SK-N-DZ (cell line): ENCODE measurements at regions not wholly inside any gene's neighbourhood (a gene's known extent, or its start where the extent isn't known, plus 50 kb on each side); places are given as distances from the start of the nearest gene placed in this dataset.
"Not testable (repeated sequence)": the region's sequence is repeated elsewhere in the genome, so short reads cannot be mapped to it uniquely, and the experiment has no call there.

ENCODE experiments used
- DNase-seq: peaks from one replicate; pipeline ENCODE4 v3.0.0-alpha.2; 2015; ENCODE audit warnings: low spot score

- DNase-seq: no peak
Observed at GRCh38 chr7:91674470-91674869, 206.0 kb downstream of the MTERF1 start.

- DNase-seq: no peak
Observed at GRCh38 chr7:91681718-91682117, 198.8 kb downstream of the MTERF1 start.

GRCh38 chr7:91683823-91684222 lies 196.7 kb downstream of the MTERF1 start:
- no peak for DNase-seq

GRCh38 chr7:91685544-91685943 lies 195.0 kb downstream of the MTERF1 start:
- no peak for DNase-seq

GRCh38 chr7:91690541-91691070 lies 189.9 kb downstream of the MTERF1 start:
- no peak for DNase-seq

GRCh38 chr7:91691865-91692264 lies 188.6 kb downstream of the MTERF1 start:
- DNase-seq: no peak

GRCh38 chr7:91692800-91693199 lies 187.7 kb downstream of the MTERF1 start:
- DNase-seq: no peak

GRCh38 chr7:91694351-91694841 lies 186.1 kb downstream of the MTERF1 start:
- no peak for DNase-seq

- no peak for DNase-seq
Observed at GRCh38 chr7:91710881-91711280, 169.6 kb downstream of the MTERF1 start.

- no peak for DNase-seq
Observed at GRCh38 chr7:91713669-91714068, 166.8 kb downstream of the MTERF1 start.

GRCh38 chr7:91717681-91718470 lies 162.6 kb downstream of the MTERF1 start:
- no peak for DNase-seq

GRCh38 chr7:91719008-91719407 lies 161.5 kb downstream of the MTERF1 start:
- DNase-seq: peak; percentile 33

GRCh38 chr7:91720260-91720937 lies 160.1 kb downstream of the MTERF1 start:
- no peak for DNase-seq

- DNase-seq: no peak
Observed at GRCh38 chr7:91722831-91723230, 157.7 kb downstream of the MTERF1 start.

GRCh38 chr7:91729046-91729445 lies 151.5 kb downstream of the MTERF1 start:
- not testable (repeated sequence) for DNase-seq

- no peak for DNase-seq
Observed at GRCh38 chr7:91731976-91732375, 148.5 kb downstream of the MTERF1 start.

GRCh38 chr7:91749418-91749817 lies 131.1 kb downstream of the MTERF1 start:
- DNase-seq: no peak

GRCh38 chr7:91750091-91750490 lies 130.4 kb downstream of the MTERF1 start:
- DNase-seq: no peak

- DNase-seq: no peak
Observed at GRCh38 chr7:91752102-91752501, 128.4 kb downstream of the MTERF1 start.

- DNase-seq: not testable (repeated sequence)
Observed at GRCh38 chr7:91754280-91754679, 126.2 kb downstream of the MTERF1 start.

- not testable (repeated sequence) for DNase-seq
Observed at GRCh38 chr7:91755121-91755520, 125.4 kb downstream of the MTERF1 start.

- DNase-seq: peak; percentile 10
Observed at GRCh38 chr7:91759205-91759863, 121.2 kb downstream of the MTERF1 start.
